ENCODE measurements at regions not wholly inside any gene's neighbourhood (a gene's known extent, or its start where the extent isn't known, plus 50 kb on each side); places are given as distances from the start of the nearest gene placed in this dataset.

DNA sequence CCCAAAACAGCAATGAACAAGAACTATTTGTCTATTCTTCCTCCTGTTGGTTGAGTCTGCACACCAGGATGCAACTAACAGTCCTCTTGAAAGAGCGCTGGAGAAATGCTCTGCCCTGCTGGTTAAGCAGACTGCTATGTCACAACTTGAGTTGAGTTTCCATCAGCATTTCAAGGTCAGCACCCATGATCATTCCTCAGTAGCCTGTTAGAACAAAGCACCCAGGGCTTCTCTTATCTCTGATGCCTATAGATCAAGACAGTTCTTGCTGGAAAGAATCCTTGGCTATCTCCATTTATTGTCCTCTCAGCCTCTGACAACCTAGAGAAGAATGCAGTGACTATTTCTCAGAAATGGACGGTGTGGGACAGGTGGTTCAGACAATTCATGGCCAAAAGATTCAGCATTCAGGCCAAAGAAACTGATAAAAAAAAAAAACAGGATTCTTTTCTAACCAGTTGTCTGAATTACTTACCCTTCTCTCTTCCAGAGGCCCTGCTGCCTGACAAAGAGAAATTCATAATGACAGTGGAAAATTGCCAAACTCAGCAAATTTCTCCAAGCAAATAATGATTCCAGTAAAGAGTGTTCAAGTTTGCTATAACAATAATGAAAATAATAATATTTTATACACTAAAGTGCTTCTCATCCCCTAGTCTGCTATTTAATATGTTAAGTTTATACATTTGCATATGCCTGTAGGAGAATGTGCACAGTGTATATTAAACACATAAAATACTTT lies 306.7 kb downstream of the EMP1 start:
- no peak for DNase-seq

DNA sequence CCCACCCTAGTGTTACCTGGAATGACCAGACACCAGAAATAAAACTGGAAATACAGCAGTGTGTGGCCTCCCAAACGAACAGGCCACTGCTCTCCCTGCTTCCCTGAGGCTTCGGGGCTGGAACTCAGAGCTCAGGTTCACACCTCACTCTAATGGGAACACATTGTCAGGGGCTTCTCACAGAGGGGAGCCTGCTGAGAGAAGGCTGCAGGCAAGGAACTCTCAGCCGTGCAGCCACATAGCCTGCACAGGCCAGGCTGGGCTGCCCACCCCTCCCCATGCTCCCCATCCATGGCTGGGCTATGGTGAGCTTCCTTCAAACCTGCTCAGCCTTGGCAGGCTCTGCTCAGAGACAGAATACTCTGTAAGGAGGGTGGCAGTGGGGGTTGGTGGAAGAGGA lies 302.5 kb downstream of the EMP1 start:
- DNase-seq = no peak

DNA sequence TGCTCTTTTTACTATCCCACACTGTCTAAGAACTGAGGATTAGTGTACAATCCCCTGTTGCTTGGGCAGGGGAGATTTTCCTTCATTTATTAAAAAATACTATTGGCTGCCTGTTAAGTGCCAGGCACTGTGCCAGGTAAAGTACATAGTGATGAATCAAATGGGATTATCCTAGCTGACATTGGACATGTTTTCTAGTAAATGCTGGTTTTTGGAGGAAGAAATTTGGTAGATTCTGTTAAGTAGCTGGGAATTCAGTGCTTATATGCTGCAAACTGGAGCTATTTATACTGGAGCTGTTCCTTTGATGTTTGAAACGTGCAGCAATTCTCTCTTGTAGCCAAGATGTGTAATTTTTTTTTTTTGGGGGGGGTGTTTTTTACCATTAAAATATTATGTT lies 299.6 kb downstream of the EMP1 start:
- peak in 1 of 3 donors; percentile 20 for DNase-seq

DNA sequence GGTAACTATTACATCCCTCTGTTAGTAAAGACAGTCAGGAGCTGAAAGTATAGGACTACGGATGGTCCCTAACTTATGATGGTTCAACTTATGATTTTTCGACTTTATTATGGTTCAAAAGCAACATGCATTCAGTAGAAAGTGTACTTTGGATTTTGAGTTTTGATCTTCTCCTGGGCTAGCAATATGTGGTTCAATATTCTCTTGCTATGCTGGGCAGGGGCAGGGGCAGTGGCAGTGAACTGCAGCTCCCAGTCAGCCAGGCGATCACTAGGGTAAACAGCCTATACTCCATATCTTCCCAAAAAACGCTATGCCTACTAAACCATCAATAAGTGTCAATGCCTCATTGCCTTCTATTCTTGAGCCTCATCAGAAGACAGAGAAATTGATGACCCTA lies 292.7 kb downstream of the EMP1 start:
- DNase-seq = no peak

DNA sequence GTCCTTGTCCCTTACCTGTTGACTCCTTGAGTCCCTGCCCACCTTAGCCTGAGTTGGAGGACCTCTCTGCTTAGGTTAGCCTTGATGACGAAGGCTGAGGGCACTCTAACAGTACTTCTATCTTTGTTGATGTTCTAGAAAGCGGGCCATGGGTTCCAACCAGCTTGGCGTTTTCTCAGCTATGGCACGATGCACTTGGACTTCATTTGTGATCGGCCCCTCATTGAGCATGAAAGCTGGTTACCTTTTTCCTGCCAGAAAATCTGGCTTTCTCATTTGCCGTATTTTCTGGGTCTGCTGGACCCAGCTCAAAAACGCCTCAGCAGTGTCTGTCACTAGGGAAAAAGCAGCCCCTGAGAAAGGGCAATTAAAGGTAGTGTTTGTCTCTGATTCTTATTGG lies 290.8 kb downstream of the EMP1 start:
- DNase-seq = no peak

DNA sequence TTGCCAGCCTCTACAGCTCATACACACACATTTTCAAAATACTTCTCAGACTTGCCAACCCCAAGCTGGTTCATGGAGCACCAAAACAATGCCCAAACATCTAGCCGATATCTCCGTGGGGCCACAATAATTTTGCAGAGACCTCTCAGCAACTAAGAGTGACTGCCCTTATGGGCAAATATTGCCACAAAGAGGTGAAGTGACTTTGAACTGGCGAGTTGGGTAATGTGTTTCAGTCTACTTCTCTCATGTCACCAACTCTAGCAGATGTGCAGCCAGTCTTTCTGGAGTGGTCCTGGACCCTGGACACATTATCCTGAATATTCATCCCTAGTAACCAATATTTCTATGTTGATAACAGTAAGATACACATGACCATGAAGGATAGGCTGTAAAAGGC lies 290.3 kb downstream of the EMP1 start:
- DNase-seq = no peak

DNA sequence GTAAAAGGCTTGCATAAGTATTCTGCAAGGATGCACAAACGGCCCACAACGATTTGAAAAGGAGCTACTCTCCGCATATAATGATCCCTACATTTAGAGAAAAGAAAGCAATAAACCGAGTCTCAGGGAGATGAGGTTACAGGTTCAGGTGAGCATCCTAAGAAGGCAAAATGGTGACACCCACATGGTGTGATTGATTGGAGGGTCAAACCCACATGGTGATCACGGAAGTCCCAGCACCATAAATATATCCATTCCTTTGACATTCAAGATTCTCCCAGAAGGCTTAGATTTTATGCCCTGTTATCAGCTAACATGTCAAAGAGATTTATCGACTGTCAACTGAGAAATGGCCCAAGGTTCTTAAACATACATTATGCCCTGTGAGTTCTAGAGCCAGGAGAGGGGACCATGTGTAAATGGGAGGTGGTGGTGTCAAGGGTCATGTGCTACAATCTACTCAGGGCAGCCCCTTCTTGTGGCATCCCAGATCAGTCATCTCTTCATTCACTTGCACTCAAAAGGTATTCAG lies 282.2 kb downstream of the EMP1 start:
- no peak for DNase-seq

DNA sequence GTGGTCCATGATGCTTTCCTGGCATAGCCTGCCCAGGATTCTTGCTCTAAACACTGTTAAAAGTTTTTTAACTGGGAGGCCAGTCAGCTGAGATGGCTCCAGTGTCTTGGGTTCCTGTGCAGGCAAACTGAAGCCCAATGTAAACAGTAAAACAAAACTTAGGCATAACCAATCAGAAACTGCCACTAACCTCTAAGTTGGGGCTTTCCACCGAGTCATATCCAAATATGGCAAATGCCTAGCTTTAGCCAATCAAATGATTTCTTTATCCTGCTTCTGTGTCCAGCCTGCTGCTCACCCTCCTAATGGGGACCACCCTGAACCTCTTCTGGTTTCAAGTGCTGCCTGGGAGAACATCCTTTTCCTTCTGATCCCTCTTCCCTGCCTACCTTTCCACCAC lies 277.9 kb downstream of the EMP1 start:
- no peak for DNase-seq

DNA sequence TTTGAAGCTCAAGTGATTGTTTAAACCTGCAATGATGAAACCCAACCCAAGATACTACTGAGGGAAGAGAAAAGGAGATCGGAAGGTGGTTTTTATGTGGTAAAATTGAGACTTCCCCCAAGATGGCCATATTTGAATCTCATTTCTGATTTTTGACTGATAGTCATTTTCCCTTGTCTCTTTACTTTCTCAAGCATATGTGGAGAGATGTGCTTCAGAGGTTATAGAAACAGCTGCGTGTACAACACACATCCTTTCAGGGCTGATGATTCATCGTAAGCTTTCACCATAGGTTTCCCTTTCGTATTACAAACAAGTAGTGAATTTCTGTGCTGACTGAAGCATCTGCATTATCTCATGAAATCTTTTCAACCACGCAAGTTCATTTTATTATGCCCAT lies 276.2 kb downstream of the EMP1 start:
- peak in 1 of 3 donors; percentile 12 for DNase-seq

DNA sequence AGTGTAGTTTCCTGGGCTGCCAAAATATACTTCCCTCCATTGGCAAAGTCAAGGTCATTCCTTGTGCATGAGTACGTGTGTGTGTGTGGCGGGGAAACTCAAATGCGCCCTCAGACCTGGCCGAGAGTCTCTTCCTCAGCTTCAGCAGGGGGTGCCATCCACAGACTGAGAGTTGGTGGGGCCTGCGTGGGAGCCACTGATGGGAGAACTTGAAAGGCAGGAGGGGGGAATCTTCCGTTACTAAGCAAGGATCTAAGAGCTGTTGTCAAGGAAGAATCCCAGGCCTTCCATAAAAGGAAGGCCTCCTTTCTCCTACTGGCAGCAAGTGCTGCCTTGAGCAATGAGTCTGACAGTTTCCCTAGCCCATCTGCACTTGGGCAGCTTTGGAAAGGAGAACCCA lies 274.9 kb downstream of the EMP1 start:
- DNase-seq = no peak

DNA sequence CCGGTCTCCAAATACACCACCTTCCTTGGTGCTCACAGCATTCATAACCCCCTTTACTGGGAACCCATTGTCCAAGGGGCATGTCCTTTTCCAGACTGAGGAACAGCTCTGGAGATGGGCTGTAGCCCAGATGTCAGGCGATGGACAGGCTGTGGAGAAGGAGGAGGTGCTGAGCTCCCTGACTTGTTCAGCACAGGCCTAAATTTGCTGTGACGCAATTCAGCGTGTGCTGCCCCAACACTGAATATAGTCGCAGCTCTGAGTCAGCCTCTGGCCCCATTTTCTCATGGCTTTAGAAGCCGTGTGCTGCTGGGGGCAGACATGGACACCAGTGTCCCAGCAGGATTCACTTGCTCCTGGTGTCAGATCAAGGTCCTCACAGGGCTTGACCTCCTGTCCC lies 269.1 kb downstream of the EMP1 start:
- DNase-seq = no peak

DNA sequence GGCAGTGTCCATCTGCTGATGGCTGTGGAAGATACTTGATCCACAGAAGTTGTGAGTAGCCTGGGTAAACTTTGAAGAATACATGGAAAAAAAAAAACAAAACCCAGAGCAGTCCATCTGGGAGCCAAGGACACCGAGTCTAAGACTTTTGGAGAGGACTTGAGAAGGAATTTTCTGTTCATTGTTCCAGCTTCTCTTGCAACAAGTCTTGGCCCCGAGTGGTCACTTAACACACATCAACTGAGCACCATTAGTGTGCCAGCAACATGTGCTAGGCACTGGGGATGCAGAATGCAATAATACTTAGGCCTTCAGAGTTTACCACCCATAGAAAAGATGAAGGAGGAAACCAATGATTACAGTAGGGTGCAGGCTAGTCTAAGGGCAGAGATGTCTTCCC lies 266.7 kb downstream of the EMP1 start:
- no peak for DNase-seq

DNA sequence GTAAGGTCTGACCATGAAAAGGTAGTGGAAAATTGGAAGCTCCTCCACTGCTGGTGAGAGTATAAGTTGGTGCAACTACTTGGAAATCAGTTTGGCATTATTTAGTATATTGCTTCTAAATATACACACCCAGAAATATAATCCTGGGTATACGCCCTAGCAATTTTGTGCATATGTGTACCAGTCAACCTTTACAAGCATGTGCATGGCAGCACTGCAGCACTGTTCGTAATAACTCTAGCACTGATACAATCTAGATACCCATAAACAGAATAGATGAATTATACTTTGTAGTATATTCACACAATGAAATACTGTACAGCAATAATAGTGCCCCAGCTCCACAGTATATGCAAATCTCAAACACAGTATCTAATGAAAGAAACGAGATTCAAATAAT lies 265.9 kb downstream of the EMP1 start:
- no peak for DNase-seq

DNA sequence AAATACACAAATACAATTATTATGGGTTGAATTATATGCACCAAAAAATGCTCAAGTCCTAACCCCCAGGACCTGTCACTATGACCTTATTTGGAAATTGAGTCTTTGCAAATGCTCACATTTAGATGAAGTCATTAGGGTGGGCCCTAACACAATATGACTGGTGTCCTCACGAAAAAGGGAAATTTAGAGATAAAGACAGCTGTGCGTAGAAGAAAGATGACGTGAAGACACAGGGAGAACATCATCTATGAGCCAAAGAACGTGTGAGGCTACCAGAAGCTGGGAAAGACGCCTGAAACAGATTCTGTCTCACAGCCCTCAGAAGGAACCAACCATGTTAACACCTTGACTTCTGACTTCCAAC lies 259.2 kb downstream of the EMP1 start:
- no peak for DNase-seq

DNA sequence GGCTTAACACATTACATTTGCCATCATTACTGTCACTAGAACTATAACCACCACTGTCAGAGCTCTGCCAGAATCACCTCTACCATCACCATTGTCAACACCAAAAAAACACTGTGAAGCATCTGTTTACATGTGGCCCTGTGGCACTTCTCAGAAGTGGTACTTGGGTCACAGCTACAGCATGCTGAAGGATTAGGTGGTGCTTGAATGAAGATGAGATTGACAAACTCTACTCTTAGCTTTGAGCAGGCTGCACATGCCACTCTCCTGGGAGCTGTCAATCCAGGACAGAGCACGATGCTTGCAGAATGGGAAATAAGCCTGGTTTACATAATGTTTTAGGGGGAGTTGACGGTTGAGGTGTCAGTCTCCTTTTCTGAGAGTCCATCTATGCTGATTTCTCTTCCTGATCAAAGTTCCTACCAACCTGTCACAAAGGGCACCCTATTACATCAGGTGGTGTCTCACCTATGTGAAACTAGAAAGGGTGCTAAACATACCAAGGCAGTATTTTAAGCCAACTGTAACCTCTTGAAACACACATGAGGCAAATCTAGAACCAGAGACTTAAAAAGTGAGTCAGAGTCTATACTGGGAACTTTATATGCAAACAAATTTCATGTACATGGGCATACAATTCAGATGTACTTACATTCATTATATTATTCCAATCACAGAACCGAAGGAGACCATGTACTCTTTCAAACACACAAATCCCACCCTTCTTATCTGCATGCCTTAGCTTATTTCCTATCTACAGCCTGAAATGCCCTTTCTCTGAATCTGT lies 258.7 kb downstream of the EMP1 start:
- DNase-seq = no peak

DNA sequence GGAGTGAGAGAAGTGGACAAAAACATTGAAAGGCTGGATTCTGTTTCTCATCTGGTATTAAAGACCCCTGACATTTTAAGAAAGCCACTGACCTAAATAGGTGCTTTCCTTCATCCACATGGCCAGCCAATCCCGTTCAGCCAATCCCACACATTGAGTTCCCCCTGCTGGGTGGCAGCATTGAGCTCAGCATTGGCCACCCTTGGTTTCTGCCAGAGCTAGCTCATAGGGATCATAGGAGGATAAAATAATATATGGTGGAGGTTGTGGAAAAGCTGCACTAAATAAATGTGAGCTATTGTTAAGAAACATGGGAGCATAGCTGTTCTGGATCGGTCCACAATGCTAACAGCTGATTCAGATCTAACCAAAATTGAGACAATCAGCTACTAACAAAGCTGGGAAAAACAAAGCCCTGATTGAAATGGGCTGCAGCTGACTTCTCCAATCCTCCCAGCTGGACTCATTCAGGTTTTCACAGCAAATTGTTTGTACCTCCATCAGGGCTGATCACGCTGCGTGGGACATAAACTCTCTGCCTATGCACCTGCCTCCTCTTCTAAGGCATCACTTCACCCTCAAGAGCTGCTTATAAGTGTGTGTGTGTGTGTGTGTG lies 256.5 kb downstream of the EMP1 start:
- DNase-seq = no peak

DNA sequence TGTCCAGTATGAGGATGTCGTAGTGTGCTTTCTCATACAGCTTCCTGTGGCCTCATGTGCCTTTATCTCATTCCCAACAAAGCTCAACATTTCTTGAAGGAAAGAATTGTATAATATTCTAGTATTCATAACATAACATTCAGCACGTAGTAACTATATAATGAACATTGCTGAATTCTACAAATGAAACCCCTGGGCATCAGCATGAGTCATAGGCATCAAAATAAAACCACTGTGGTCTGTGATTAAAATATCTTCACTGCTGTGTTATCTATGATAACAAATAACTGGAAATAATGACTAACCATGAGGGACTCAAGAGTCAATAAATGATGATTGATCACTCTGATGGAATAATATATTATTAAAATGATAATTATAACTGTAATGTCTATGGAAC lies 255.2 kb downstream of the EMP1 start:
- no peak for DNase-seq

DNA sequence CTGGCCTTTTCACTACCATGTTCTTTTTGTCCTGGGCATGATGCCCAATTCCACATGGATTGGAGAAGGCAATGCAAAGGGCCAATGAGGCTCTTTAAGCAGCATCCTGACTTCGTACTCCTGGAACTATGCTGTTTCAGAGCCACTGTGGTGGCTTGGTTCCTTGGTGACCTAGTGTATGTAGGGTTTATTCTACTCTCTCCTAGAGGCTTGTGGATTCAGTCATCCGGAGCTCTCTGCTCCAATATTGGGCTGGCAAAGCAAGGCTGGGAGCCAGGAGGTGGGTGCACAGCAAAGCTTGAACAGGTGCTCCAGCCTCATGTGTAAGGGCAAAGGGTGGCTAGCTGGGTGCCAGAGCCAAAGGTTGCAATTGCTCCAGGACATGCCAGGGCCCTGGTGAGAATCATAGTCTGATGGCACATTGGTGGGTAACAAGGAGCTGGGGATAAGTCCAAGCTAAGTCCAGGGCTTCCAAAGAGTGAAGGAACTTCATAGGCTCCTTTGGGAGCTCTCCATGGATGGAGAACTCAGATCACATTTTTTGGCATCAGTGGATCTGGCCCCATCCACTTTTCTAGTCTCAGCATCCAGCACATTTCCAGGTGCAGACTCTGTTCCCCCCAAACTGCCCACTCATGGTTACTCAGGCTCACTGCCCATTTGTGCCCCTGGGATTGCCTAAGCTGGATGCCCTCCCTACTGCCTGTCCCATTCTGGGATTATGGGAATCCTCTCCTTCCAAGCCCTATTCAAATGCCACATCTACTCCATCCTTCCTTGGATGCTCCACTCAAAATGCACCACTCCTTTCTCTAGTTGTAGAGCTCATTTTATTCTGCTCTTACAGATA lies 253.9 kb downstream of the EMP1 start:
- DNase-seq = no peak

DNA sequence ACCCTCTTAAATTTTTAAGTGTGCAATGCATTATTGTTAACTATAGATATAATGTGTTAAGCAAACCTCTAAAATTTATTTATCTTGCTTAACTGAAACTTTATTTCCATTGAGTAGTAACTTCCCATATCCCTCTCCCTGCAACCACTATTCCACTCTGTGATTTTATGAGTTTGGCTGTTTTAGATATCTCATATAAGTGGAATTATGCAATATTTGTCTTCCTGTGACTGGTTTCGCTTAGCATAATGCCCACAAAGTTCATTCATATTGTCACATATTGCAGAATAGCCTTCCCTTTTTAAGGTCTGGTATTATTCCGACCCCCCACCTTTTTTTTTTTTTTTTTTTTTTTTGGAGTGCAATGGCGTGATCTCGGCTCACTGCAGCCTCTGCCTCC lies 247.6 kb downstream of the EMP1 start:
- DNase-seq = peak in 1 of 3 donors; percentile 23

DNA sequence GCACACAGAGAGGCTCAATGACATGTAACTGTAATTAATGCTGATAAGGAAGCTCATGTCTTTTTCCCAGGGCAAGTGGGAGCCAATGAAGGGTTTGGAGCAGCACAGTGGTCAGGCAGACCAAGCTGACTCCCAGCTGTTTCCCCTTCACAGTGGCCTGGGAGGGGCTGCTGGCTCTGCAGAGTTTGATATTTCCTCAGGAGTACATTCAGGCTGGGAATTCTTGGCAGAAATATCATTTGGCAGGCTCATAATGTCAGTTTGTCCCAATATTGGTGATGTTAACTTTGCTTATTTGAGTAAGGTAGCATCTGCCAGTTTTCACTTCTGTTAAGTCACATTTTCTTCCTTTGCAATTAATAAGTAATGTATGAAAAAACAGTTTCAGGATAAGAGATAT lies 247.0 kb downstream of the EMP1 start:
- peak in 2 of 3 donors; percentile 27 to 67 for DNase-seq

DNA sequence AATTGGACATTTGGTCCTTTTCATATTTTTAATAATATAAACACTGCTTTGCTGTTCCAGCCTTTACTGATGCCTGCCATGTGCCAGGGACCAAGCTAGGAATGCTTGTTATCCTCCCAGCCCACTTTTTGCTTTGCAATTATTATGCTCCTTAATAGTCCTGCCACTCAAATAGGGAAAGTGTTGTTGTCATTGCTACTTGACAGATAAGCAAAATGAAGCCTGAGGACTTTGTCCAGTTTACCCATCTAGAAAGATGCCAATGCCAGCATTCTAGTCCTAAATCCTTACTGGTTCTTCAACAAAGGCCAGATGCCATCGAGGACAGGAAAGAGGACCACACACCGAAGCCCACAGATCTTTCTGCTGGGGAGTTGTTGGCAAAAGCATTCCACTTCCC lies 246.5 kb downstream of the EMP1 start:
- no peak for DNase-seq

DNA sequence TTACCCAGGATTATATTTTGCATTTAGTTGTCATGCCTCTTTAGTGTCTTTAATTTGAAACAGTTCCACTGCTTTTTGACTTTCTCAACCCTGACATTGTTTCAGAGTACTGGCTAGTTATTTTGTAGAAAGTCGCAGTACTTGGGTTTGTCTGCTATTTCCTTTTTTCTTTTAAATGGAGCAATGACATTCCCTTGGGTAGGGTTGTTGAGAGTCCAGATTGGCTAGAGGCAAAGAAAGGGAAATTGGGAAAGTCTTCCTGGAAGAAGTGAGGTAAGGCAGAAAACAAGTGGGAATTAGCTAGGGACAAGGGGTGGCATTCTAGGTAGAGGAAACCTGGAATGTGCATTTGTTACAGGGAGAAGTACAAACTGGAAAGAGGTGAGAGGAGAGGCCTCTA lies 245.9 kb downstream of the EMP1 start:
- peak in 1 of 3 donors; percentile 46 for DNase-seq

All from muscle of back (tissue), 3 donors.